Neural cell (in vitro differentiated cells): ENCODE measurements at regions not wholly inside any gene's neighbourhood (a gene's known extent, or its start where the extent isn't known, plus 50 kb on each side); places are given as distances from the start of the nearest gene placed in this dataset.
"Not testable (repeated sequence)": the region's sequence is repeated elsewhere in the genome, so short reads cannot be mapped to it uniquely, and the experiment has no call there.

ENCODE experiments used
- CTCF ChIP-seq: fragments of 450-650 bp; IDR thresholded peaks from 2 replicates; pipeline ENCODE4 v1.5.1; 2014; ENCODE audit warnings: antibody characterized with exemption, mild to moderate bottlenecking, moderate library complexity; ENCODE audit not compliant: poor library complexity, severe bottlenecking
- EP300 ChIP-seq: fragments of 450-650 bp; conservative IDR thresholded peaks from 2 replicates; pipeline ENCODE4 v1.6.1; 2014; ENCODE audit warnings: antibody characterized with exemption, mild to moderate bottlenecking, moderate library complexity; ENCODE audit not compliant: poor library complexity, severe bottlenecking
- EZH2 ChIP-seq: fragments of 200-600, 300-800 bp; shearing (Covaris generic), sonication (generic); IDR thresholded peaks from 2 replicates; pipeline ENCODE4 v1.6.1; 2014; ENCODE audit warnings: antibody characterized with exemption, low read length, borderline replicate concordance, mild to moderate bottlenecking; ENCODE audit not compliant: insufficient read depth, poor library complexity, severe bottlenecking
- POLR2AphosphoS5 ChIP-seq: IDR thresholded peaks from 2 replicates; pipeline ENCODE4 v1.6.1; 2012
- REST ChIP-seq: IDR thresholded peaks from 2 replicates; pipeline ENCODE4 v1.6.1; 2012; ENCODE audit warnings: borderline replicate concordance
- SMC3 ChIP-seq: fragments of 450-650 bp; conservative IDR thresholded peaks from 2 replicates; pipeline ENCODE4 v1.6.1; 2014; ENCODE audit warnings: antibody characterized with exemption, mild to moderate bottlenecking, moderate library complexity; ENCODE audit not compliant: poor library complexity

- TF ChIP-seq CTCF, EZH2, SMC3, EP300, REST, POLR2AphosphoS5: not testable (repeated sequence)
Observed at GRCh38 chr15:22665711-22666110, 120.7 kb upstream of the NIPA1 start.
